Neuronal stem cell (in vitro differentiated cells): ENCODE measurements at regions not wholly inside any gene's neighbourhood (a gene's known extent, or its start where the extent isn't known, plus 50 kb on each side); places are given as distances from the start of the nearest gene placed in this dataset.
"Not testable (repeated sequence)": the region's sequence is repeated elsewhere in the genome, so short reads cannot be mapped to it uniquely, and the experiment has no call there.

ENCODE experiments used
- DNase-seq: peaks from one replicate; pipeline ENCODE4 v3.0.0-alpha.2; 2013; ENCODE audit warnings: low spot score
- H2AFZ ChIP-seq: one replicate; pipeline ENCODE4 v1.6.1; 2013; ENCODE audit warnings: mild to moderate bottlenecking, low read length, inconsistent platforms
- H2AK5ac ChIP-seq: 2 replicates; pipeline ENCODE4 v1.6.1; 2013; ENCODE audit warnings: low read depth, mild to moderate bottlenecking, inconsistent platforms, low read length, moderate library complexity, mixed read lengths
- H2BK120ac ChIP-seq: 2 replicates; pipeline ENCODE4 v1.6.1; 2013; ENCODE audit warnings: low read depth, mild to moderate bottlenecking, inconsistent platforms, low read length, moderate library complexity, mixed read lengths
- H2BK12ac ChIP-seq: one replicate; pipeline ENCODE4 v1.6.1; 2013; ENCODE audit warnings: low read length, inconsistent platforms
- H2BK15ac ChIP-seq: 2 replicates; pipeline ENCODE4 v1.6.1; 2013; ENCODE audit warnings: mild to moderate bottlenecking, low read length, inconsistent platforms, mixed read lengths
- H2BK5ac ChIP-seq: one replicate; pipeline ENCODE4 v1.6.1; 2013; ENCODE audit warnings: inconsistent platforms, mild to moderate bottlenecking, low read length, moderate library complexity
- H3K14ac ChIP-seq: one replicate; pipeline ENCODE4 v1.6.1; 2013; ENCODE audit warnings: low read length, inconsistent platforms
- H3K18ac ChIP-seq: 2 replicates; pipeline ENCODE4 v1.6.1; 2013; ENCODE audit warnings: low read length, inconsistent platforms
- H3K23ac ChIP-seq: 2 replicates; pipeline ENCODE4 v1.6.1; 2013; ENCODE audit warnings: low read depth, mild to moderate bottlenecking, mixed read lengths, low read length, inconsistent platforms; ENCODE audit not compliant: poor library complexity
- H3K27ac ChIP-seq: replicated peaks from 3 replicates; pipeline ENCODE4 v1.5.1; 2013; ENCODE audit warnings: low read length, inconsistent platforms
- H3K27me3 ChIP-seq, 3 experiments: 2 replicates each; pipeline ENCODE4 v1.6.1; 2013; ENCODE audit warnings: low read length in 3 of 3, mild to moderate bottlenecking in 2 of 3, inconsistent platforms in 1 of 3, low read depth in 1 of 3, mixed read lengths in 1 of 3, moderate library complexity in 1 of 3; ENCODE audit not compliant: control insufficient read depth in 3 of 3, insufficient read depth in 3 of 3
- H3K36me3 ChIP-seq, 2 donors: replicated peaks in 1 of 2; 2 replicates each; pipeline ENCODE4 v1.6.1; 2013; ENCODE audit warnings: low read length in 2 of 2; ENCODE audit not compliant: control insufficient read depth in 2 of 2, insufficient read depth in 2 of 2
- H3K4ac ChIP-seq: 2 replicates; pipeline ENCODE4 v1.6.1; 2013; ENCODE audit warnings: inconsistent platforms, mild to moderate bottlenecking, low read length, moderate library complexity
- H3K4me1 ChIP-seq, 2 donors: 1 replicate in 1 of 2; 2 replicates in 1 of 2; pipeline ENCODE4 v1.6.1; 2013; ENCODE audit warnings: low read length in 2 of 2, low read depth in 1 of 2; ENCODE audit not compliant: control insufficient read depth in 2 of 2, insufficient read depth in 1 of 2
- H3K4me2 ChIP-seq: one replicate; pipeline ENCODE4 v1.6.1; 2013; ENCODE audit warnings: mild to moderate bottlenecking, low read length, inconsistent platforms; ENCODE audit not compliant: insufficient read depth, poor library complexity, severe bottlenecking
- H3K4me3 ChIP-seq, 2 donors: 2 replicates each; pipeline ENCODE4 v1.5.1; 2013; ENCODE audit warnings: low read length in 2 of 2, mild to moderate bottlenecking in 2 of 2, inconsistent platforms in 1 of 2, moderate library complexity in 1 of 2
- H3K79me1 ChIP-seq: one replicate; pipeline ENCODE4 v1.6.1; 2013; ENCODE audit warnings: low read depth, mild to moderate bottlenecking, inconsistent platforms, low read length, moderate library complexity
- H3K9ac ChIP-seq: one replicate; pipeline ENCODE4 v1.6.1; 2013; ENCODE audit warnings: mild to moderate bottlenecking, low read depth, low read length, inconsistent platforms; ENCODE audit not compliant: poor library complexity
- H3K9me3 ChIP-seq, 2 donors: replicated peaks in 1 of 2; 2 replicates each; pipeline versions ENCODE3 to v1.6.1; 2013; ENCODE audit warnings: low read length in 2 of 2, mild to moderate bottlenecking in 2 of 2, inconsistent platforms in 1 of 2, low read depth in 1 of 2, mixed read lengths in 1 of 2, moderate library complexity in 1 of 2; ENCODE audit not compliant: control insufficient read depth in 2 of 2, insufficient read depth in 1 of 2
- H4K8ac ChIP-seq: one replicate; pipeline ENCODE4 v1.6.1; 2013; ENCODE audit warnings: low read depth, mild to moderate bottlenecking, inconsistent platforms, low read length, moderate library complexity
- H4K91ac ChIP-seq: one replicate; pipeline ENCODE4 v1.6.1; 2013; ENCODE audit warnings: low read length, low read depth, mild to moderate bottlenecking, inconsistent platforms; ENCODE audit not compliant: poor library complexity
- WGBS, 2 donors: extraction: QIAGEN DNeasy Blood & Tissue Kit; methylation state at CpG; one replicate each; pipeline ENCODE4 v1.1.7; 2013; ENCODE audit warnings: missing lambda C conversion rate in 2 of 2, mixed read lengths in 1 of 2; ENCODE audit not compliant: insufficient read length in 2 of 2, insufficient replicate concordance in 1 of 2; ENCODE audit errors: extremely low coverage in 2 of 2; 5-methylcytosine and 5-hydroxymethylcytosine counted together

DNA sequence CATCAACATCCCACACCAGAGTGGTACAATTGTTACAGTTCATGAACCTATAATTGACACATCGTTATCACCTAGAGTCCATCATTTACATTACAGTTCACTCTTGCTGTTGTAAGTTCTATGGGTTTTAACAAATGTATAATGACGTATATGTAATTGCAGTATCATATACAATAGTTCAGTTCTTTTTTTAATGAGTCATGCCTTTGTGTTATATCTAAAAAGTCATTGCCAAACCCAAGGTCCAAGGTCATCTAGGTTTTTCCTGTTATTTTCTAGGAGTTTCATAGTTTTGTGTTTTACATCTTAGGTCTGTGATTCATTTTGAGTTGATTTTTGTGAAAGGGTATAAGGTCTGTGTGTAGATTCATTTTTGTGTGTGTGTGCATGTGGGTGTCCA, 160.9 kb upstream of the GALNT15 start:
- Histone ChIP-seq H3K9me3 (peaks cover 0 to 2% of the 10 kb centered on the region in 2 donors), H3K36me3 (no peaks in the 10 kb centered on the region), H2BK15ac (no peak overlapping the region), H4K8ac (no peak overlapping the region), H4K91ac (no peak overlapping the region), H2BK5ac (no peak overlapping the region), H2AK5ac (no peak overlapping the region), H2AFZ (no peak overlapping the region), H3K27me3 (no peaks in the 10 kb centered on the region), H3K14ac (no peak overlapping the region), H2BK120ac (no peak overlapping the region), H3K4ac (no peak overlapping the region), H3K4me2 (no peak overlapping the region), H3K79me1 (no peaks in the 10 kb centered on the region), H3K4me3 (no peak overlapping the region), H3K9ac (no peak overlapping the region), H3K4me1 (peaks cover 0 to 2% of the 10 kb centered on the region in 2 donors), H3K23ac (no peak overlapping the region), H3K27ac (no peak overlapping the region), H3K18ac (no peak overlapping the region), H2BK12ac (no peak overlapping the region)
- WGBS, 2 donors = no CpG with 5 or more reads among the region's 2 CpGs
- DNase-seq = no peak

DNA sequence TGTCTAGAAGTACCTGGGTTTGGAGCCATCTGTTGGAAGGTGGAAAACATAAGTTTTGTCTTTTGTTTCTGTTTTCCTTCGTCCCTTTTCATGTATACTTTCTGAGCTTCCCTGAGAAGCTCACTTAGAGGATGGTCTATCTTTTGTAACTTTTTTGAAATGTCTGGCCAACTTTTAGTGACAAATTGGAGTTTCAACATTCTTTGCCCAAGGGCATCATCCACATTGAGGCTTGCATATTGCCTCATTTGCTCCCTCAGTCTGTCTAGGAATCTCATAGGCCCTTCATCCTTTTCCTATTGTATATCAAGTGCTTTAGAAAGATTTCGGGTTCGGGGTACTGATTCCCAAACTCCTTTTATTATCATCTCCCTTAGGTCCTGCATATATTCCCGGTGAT, 152.7 kb upstream of the GALNT15 start:
- H3K4me1 ChIP-seq, H2BK12ac ChIP-seq, H3K14ac ChIP-seq, H4K91ac ChIP-seq, H3K9me3 ChIP-seq, H2BK15ac ChIP-seq, H4K8ac ChIP-seq, H2BK5ac ChIP-seq, H3K18ac ChIP-seq, H2BK120ac ChIP-seq, H3K9ac ChIP-seq, H3K79me1 ChIP-seq, H2AFZ ChIP-seq, H3K36me3 ChIP-seq, H3K23ac ChIP-seq, H3K4me2 ChIP-seq, DNase-seq, H3K27ac ChIP-seq, H2AK5ac ChIP-seq, H3K27me3 ChIP-seq, H3K4ac ChIP-seq, H3K4me3 ChIP-seq: not testable (repeated sequence)
- whole genome bisulfite sequencing, 2 donors = no CpG with 5 or more reads among the region's 4 CpGs

DNA sequence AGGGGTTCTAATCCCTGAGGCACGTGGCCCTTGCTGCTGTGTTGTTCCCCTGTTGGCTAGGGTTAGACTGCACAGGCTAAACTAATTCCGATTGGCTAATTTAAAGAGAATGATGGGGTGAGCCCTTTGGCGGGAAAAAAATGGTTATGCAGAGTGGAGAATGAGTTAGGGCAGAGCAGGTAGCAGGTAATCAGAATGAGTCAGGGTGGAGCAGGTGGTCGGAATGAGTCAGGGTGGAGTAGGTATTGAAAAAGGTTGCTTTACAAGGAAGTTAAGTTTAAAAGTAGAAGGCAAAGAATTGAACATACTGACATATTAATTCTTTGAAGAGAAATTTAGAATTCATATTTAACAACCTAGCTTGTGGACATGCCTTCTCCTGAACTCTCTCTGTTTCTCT, 150.6 kb upstream of the GALNT15 start:
- not testable (repeated sequence) for H3K27me3 ChIP-seq, H2AFZ ChIP-seq, H2BK5ac ChIP-seq, H4K91ac ChIP-seq, H3K9ac ChIP-seq, H3K18ac ChIP-seq, H2BK12ac ChIP-seq, H3K23ac ChIP-seq, H3K9me3 ChIP-seq, H4K8ac ChIP-seq, H3K4me1 ChIP-seq, H3K4me3 ChIP-seq, DNase-seq, H3K79me1 ChIP-seq, H3K4me2 ChIP-seq, H2BK15ac ChIP-seq, H3K4ac ChIP-seq, H3K14ac ChIP-seq, H3K36me3 ChIP-seq, H2AK5ac ChIP-seq, H2BK120ac ChIP-seq
- WGBS, 2 donors = no CpG with 5 or more reads among the region's 4 CpGs
- peak overlapping the region; percentile 30 for H3K27ac ChIP-seq

DNA sequence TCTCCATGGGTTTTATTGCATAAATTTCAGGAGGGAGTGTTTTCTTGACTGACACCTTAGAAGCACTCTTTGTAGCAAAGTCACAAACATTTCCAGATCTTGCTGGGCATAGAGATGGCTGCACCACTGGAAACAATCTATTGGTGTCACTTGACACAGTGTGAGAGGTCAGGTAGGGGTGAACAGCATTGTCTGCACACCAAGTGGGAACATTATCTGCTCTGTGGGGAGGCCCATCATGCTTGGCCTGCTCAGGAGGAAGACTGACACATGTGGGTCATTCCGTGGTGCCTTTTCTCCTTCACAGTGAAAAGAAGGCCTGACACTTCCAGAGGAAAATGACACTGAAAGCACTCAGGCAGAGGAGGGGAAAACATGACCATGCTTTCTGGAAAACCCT, 149.9 kb upstream of the GALNT15 start:
- no peak for DNase-seq
- Histone ChIP-seq H2BK5ac (no peak overlapping the region), H2AK5ac (no peak overlapping the region), H3K4me1 (peaks cover 3 to 6% of the 10 kb centered on the region in 2 donors), H2BK15ac (no peak overlapping the region), H4K8ac (no peak overlapping the region), H3K4me3 (no peak overlapping the region), H3K14ac (no peak overlapping the region), H3K9me3 (peaks cover 0 to 2% of the 10 kb centered on the region in 2 donors), H3K36me3 (no peaks in the 10 kb centered on the region), H2AFZ (no peak overlapping the region), H3K23ac (no peak overlapping the region), H3K27me3 (no peaks in the 10 kb centered on the region), H3K9ac (no peak overlapping the region), H4K91ac (no peak overlapping the region), H3K79me1 (no peaks in the 10 kb centered on the region), H3K4ac (no peak overlapping the region), H3K4me2 (no peak overlapping the region), H2BK12ac (no peak overlapping the region), H3K27ac (no peak overlapping the region), H3K18ac (no peak overlapping the region), H2BK120ac (no peak overlapping the region)
- WGBS, 2 donors = no CpG with 5 or more reads among the region's 1 CpG
